ENCODE measurements at regions not wholly inside any gene's neighbourhood (a gene's known extent, or its start where the extent isn't known, plus 50 kb on each side); places are given as distances from the start of the nearest gene placed in this dataset.
A peak's percentile ranks its signal among the peaks of the same experiment; 100 is the strongest.

DNA sequence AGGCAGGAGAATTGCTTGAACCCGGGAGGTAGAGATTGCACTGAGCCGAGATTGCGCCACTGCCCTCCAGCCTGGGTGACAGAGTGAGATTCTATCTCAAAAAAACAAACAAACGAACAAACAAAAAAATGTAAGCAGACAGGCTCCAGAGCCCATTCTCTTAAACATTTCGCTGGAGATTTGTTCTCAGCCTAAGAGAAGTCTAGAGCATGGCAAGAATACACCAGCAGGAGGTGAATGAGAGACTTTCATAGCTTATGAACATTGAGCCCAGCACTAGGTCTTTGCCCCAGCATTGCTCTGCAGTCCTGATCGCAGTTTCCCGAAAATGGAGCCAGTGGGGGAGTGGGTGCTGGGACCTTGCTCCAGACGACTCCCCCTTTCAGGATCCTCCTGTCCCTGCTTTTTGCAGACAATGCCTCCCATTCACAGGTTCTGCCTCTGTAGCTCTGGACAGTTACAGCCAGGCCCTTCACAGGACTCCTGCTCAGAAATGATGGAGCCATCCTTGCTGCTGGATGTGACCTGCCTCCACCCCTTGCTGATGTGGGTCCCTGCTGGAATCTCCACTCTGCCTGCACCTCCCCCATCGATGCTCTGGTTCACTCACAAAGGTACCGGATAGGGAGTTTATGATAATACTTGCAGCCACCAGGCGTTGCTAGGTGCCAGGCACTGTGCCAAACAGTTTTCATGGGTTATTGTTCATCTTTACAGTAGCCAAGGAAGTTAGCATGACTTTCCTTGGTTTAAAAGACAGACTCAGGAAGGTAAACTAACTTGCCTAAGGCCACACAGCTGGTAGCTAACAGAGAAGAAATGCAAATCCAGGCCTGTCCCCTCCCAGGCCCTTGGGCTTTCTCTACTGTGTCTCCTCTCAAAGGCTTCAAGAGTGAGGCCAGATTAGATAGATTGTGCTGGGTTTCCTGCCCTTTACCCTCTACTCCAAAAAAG lies 329.7 kb upstream of the TLE3 start:
- H3K9me3 ChIP-seq (replicated peaks; ENCODE audit: control insufficient read depth, insufficient read depth, low read depth, low read length), result no peaks in the 10 kb centered on the region
- TF ChIP-seq SRSF1 (IDR thresholded peaks at IDR 0.05; ENCODE audit: low read depth, low read length), result no peak
- TF ChIP-seq JUND (IDR thresholded peaks at IDR 0.05; ENCODE audit: borderline replicate concordance, low read depth, low read length), result no peak
- TF ChIP-seq JUND (tag; IDR thresholded peaks at IDR 0.05; ENCODE audit: borderline replicate concordance, low read depth, low read length), result no peak
- peak; percentile 59 for TF ChIP-seq CEBPB (tag; IDR thresholded peaks at IDR 0.05)
- no peak for TF ChIP-seq ZNF780A (CRISPR knock-in tag; IDR thresholded peaks at IDR 0.05)
- no peak for TF ChIP-seq FOXK2 (conservative IDR thresholded peaks at IDR 0.05 in 1 of 2, IDR thresholded peaks at IDR 0.05 in 1 of 2; ENCODE audit: low read depth in 2 of 2)
- TF ChIP-seq SLC30A9 (CRISPR knock-in tag; IDR thresholded peaks at IDR 0.05), result no peak
- H3K4me3 ChIP-seq, result no peak overlapping the region
- POLR2A ChIA-PET, result interaction anchor here (0.6 kb wide), 1 partner anchor 764 kb away, joined by 3 read pairs; no protein-coding TSS in a partner anchor
- WGBS (ENCODE audit: insufficient coverage, low coverage, missing lambda C conversion rate), result 30% methylated on average over 11 of the region's 11 CpGs
- FAIRE-seq, result no peak
- intact Hi-C loops (cut with micrococcal nuclease) (no loop called here), in situ Hi-C loops (cut with MboI) (no loop called here)
- peak; percentile 42; the same call in 2 of the 3 replicates for ATAC-seq
- no peaks in the 10 kb centered on the region for H3K27me3 ChIP-seq (ENCODE audit: control insufficient read depth in 2 of 2, insufficient read depth in 2 of 2, low read length in 2 of 2)
- H3K79me2 ChIP-seq (ENCODE audit: control insufficient read depth, insufficient read depth, low read length), result no peaks in the 10 kb centered on the region
- H3K27ac ChIP-seq (ENCODE audit: extremely low read depth, low read depth, low read length), result no peak overlapping the region
- H3K36me3 ChIP-seq (ENCODE audit: control insufficient read depth, insufficient read depth, low read length), result no peaks in the 10 kb centered on the region
- H2AFZ ChIP-seq (ENCODE audit: low read depth, low read length), result no peak overlapping the region
- peak overlapping the region in 1 of 2 experiments; percentile 27; a peak in 1 of 4 replicates for H3K9ac ChIP-seq (ENCODE audit: insufficient read depth in 1 of 2, low read depth in 2 of 2, low read length in 2 of 2)
- BruUV-seq (replicated peaks), result no TSS peak
- H3K4me1 ChIP-seq (replicated peaks in 1 of 2; ENCODE audit: control insufficient read depth in 2 of 2, insufficient read depth in 2 of 2, low read length in 2 of 2), result peaks cover 0 to 7% of the 10 kb centered on the region in 2 experiments; a peak in 2 of 5 replicates
- H3K9me1 ChIP-seq (ENCODE audit: control insufficient read depth, insufficient read depth, low read length), result no peaks in the 10 kb centered on the region
- CTCF ChIA-PET (ENCODE audit: low intra/inter-chr PET ratio), result no interaction called here
- no peaks in the 10 kb centered on the region for H4K20me1 ChIP-seq (replicated peaks; ENCODE audit: control insufficient read depth, insufficient read depth, low read length)
- DNase-seq (ENCODE audit: extremely low read depth in 1 of 4, low spot score in 3 of 4), result no peak
- H3K4me2 ChIP-seq (ENCODE audit: insufficient read depth, low read length), result no peak overlapping the region
